Breast epithelium (tissue), 3 donors: ENCODE measurements at regions not wholly inside any gene's neighbourhood (a gene's known extent, or its start where the extent isn't known, plus 50 kb on each side); places are given as distances from the start of the nearest gene placed in this dataset.

Experiments used
- CTCF ChIP-seq, 3 donors: fragments of 450-650 bp; IDR thresholded peaks; one replicate each; pipeline ENCODE4 v1.5.1; 2016 to 2017; ENCODE audit warnings: antibody characterized with exemption in 3 of 3, mild to moderate bottlenecking in 3 of 3, moderate library complexity in 3 of 3
- POLR2A ChIP-seq: fragments of 450-650 bp; IDR thresholded peaks from one replicate; pipeline ENCODE4 v1.6.1; 2016; ENCODE audit warnings: antibody characterized with exemption, mild to moderate bottlenecking, moderate library complexity
- POLR2AphosphoS5 ChIP-seq, 3 donors: sonication (generic); formaldehyde crosslinking; IDR thresholded peaks; one replicate each; pipeline ENCODE4 v1.6.1; 2017; ENCODE audit warnings: antibody characterized with exemption in 3 of 3

GRCh38 chr13:67498948-67499347, 268.8 kb upstream of the PCDH9 start:
- TF ChIP-seq CTCF (IDR thresholded peaks at IDR 0.05) (no peak), POLR2AphosphoS5 (IDR thresholded peaks at IDR 0.05) (no peak), POLR2A (no peak)
